COLO829 (cell line): ENCODE measurements at regions not wholly inside any gene's neighbourhood (a gene's known extent, or its start where the extent isn't known, plus 50 kb on each side); places are given as distances from the start of the nearest gene placed in this dataset.

Source experiments
- DNase-seq: peaks from one replicate; pipeline ENCODE4 v3.0.0; 2012; ENCODE audit warnings: low spot score

GRCh38 chr5:51944500-51945125 lies 561.4 kb downstream of the ISL1 start:
- no peak for DNase-seq

GRCh38 chr5:51958473-51958872 lies 575.2 kb downstream of the ISL1 start:
- DNase-seq = no peak

- peak; percentile 1 for DNase-seq
These were observed 577.4 kb downstream of the ISL1 start for GRCh38 chr5:51960617-51961121.

- no peak for DNase-seq
These were observed 577.9 kb downstream of the ISL1 start for GRCh38 chr5:51961154-51961562.

- DNase-seq = no peak
These were observed 585.5 kb downstream of the ISL1 start for GRCh38 chr5:51968756-51969155.

GRCh38 chr5:51974834-51975233 lies 591.6 kb downstream of the ISL1 start:
- DNase-seq = no peak

- no peak for DNase-seq
These were observed 593.8 kb downstream of the ISL1 start for GRCh38 chr5:51977014-51977413.

GRCh38 chr5:51983161-51983560 lies 599.9 kb downstream of the ISL1 start:
- no peak for DNase-seq

GRCh38 chr5:51986733-51987132 lies 603.5 kb downstream of the ISL1 start:
- no peak for DNase-seq

- no peak for DNase-seq
These were observed 604.0 kb downstream of the ISL1 start for GRCh38 chr5:51987239-51987638.

- DNase-seq = no peak
These were observed 604.5 kb downstream of the ISL1 start for GRCh38 chr5:51987669-51988209.

- no peak for DNase-seq
These were observed 605.4 kb downstream of the ISL1 start for GRCh38 chr5:51988634-51989033.

- DNase-seq = no peak
These were observed 607.0 kb downstream of the ISL1 start for GRCh38 chr5:51990241-51990640.

GRCh38 chr5:51990661-51991180 lies 607.5 kb downstream of the ISL1 start:
- no peak for DNase-seq

- DNase-seq = no peak
These were observed 608.7 kb downstream of the ISL1 start for GRCh38 chr5:51991940-51992339.

- no peak for DNase-seq
These were observed 612.6 kb downstream of the ISL1 start for GRCh38 chr5:51995773-51996306.

- DNase-seq = no peak
These were observed 613.2 kb downstream of the ISL1 start for GRCh38 chr5:51996356-51996861.

GRCh38 chr5:51997500-51997899 lies 614.3 kb downstream of the ISL1 start:
- no peak for DNase-seq

- DNase-seq = no peak
These were observed 614.7 kb downstream of the ISL1 start for GRCh38 chr5:51997949-51998348.

GRCh38 chr5:52007230-52007858 lies 624.1 kb downstream of the ISL1 start:
- peak; percentile 15 for DNase-seq

GRCh38 chr5:52010454-52010853 lies 627.2 kb downstream of the ISL1 start:
- no peak for DNase-seq

GRCh38 chr5:52013523-52013922 lies 630.3 kb downstream of the ISL1 start:
- DNase-seq = no peak

- no peak for DNase-seq
These were observed 632.5 kb downstream of the ISL1 start for GRCh38 chr5:52015760-52016159.
